ENCODE measurements at regions not wholly inside any gene's neighbourhood (a gene's known extent, or its start where the extent isn't known, plus 50 kb on each side); places are given as distances from the start of the nearest gene placed in this dataset.
A peak's percentile ranks its signal among the peaks of the same experiment; 100 is the strongest.

DNA sequence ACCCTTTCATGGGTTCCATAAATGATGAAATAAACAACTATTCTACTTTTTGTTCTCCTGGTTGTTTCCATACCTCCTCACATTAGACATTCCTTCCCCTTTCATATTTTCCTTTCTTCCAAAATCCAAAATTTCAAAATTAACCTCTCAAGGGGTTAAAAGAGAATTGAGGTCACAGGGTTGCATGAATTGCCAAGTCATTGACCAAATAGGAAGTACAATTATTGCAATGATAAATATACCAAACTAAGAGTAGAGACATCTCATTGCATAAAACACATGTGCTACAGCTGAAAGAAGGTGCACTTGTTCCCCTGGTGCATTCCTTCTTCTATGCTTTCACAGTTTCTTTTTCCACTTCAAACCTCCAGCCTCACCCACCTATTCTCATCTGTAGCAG lies 136.1 kb downstream of the KCTD12 start:
- ATAC-seq (ENCODE audit: low read depth) = no peak
- Mint-ChIP-seq H3K27me3 (no peaks in the 10 kb centered on the region), H3K36me3 (no peaks in the 10 kb centered on the region), H3K27ac (no peak overlapping the region), H3K9me3 (no peaks in the 10 kb centered on the region), H3K4me1 (peaks cover 8% of the 10 kb centered on the region), H3K4me3 (no peak overlapping the region)
- no peak for DNase-seq (ENCODE audit: low spot score in 2 of 2)

DNA sequence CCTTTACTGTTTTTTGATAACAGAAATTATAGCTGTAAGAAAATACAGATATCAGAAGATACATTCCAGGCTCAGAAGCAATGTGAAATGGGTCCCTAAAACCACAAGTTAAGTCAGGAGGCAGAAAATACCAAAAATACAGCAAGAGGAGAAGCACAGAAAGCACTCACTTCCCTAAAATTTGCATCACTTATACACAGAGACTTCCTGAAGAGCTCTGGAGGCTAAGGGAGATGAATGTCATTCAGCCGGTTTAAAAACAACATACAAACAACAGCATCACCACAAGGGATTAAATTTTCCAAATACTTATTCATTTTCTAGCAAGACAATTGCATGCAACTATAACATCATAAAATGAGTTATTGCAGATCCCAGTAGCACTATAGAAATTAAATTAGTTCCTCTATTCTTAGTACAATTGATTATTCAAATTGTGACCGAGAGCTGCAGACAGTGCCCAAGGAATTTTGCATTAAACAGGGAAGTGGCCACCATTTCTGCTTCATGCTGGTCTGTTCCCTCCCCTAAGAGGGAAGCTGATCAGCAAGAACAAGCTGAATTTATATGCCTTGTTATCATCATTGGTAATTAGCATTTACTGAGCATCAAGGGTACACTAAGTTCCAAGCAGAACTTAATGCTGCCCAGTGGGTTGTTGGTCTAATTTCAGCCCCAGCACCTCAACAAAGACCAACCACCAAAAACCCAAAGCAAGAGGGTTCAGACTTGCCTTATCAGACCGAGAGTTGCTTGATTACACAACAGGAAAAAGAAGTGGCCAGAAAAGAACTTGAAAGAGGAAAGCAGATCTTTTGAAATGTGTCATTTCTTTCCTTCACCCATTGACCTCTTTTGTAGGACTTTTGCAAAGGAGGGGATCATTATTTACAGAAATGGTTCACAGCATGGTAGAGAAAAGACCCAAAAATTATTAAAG lies 140.7 kb downstream of the KCTD12 start:
- Mint-ChIP-seq H3K4me3 (peak overlapping the region; percentile 30), H3K4me1 (peaks cover 13% of the 10 kb centered on the region), H3K9me3 (peaks cover 11% of the 10 kb centered on the region), H3K27ac (no peak overlapping the region), H3K27me3 (no peaks in the 10 kb centered on the region), H3K36me3 (peaks cover 4% of the 10 kb centered on the region)
- peak; percentile 62 for ATAC-seq (ENCODE audit: low read depth)
- DNase-seq (ENCODE audit: low spot score in 2 of 2) = no peak

DNA sequence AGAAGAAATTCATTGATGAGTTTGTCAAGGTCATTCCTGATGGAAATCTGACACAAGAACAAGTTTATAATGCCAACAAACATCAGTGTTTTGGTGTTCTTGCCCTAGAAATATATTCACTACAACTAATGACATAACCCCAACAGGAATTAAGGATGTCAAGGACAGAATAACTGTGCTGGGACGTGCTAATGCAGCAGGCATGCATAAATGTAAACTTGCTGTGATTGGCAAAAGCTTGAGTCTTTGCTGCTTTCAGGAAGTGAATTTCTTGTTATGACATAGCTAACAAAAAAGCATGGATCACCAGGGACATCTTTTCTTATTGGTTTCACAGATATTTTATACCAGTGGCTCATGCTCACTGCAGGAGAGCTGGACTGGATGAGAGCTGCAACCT lies 144.6 kb downstream of the KCTD12 start:
- H3K27ac Mint-ChIP-seq = no peak overlapping the region
- ATAC-seq (ENCODE audit: low read depth) (no peak), DNase-seq (ENCODE audit: low spot score in 2 of 2) (no peak)
- no peak overlapping the region for H3K4me3 Mint-ChIP-seq
- peaks cover 13% of the 10 kb centered on the region for H3K4me1 Mint-ChIP-seq
- H3K9me3 Mint-ChIP-seq = peaks cover 11% of the 10 kb centered on the region
- peaks cover 4% of the 10 kb centered on the region for H3K36me3 Mint-ChIP-seq
- H3K27me3 Mint-ChIP-seq = peaks cover 1% of the 10 kb centered on the region

DNA sequence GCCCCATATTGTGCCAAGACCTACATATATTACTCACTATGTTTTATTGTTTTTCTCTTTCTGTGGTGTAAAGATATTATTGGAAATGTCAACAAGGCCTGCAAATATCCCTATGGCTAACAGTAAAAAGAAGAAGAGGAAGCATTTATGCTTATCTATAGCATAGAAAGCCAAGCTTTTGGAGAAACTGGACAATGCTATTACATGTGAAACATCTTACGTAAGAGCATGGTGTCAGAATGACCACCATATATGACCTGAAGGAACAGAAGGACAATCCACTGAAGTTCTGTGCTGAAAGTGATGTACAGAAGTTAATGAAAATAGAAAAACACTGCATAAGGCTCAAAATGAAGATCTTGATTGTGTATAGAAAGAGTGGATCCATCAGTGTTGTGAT lies 145.2 kb downstream of the KCTD12 start:
- H3K4me3 Mint-ChIP-seq = no peak overlapping the region
- peaks cover 1% of the 10 kb centered on the region for H3K27me3 Mint-ChIP-seq
- H3K36me3 Mint-ChIP-seq = peaks cover 4% of the 10 kb centered on the region
- peaks cover 11% of the 10 kb centered on the region for H3K9me3 Mint-ChIP-seq
- H3K27ac Mint-ChIP-seq = no peak overlapping the region
- DNase-seq (ENCODE audit: low spot score in 2 of 2) = no peak
- ATAC-seq (ENCODE audit: low read depth) = no peak
- H3K4me1 Mint-ChIP-seq = peaks cover 13% of the 10 kb centered on the region

DNA sequence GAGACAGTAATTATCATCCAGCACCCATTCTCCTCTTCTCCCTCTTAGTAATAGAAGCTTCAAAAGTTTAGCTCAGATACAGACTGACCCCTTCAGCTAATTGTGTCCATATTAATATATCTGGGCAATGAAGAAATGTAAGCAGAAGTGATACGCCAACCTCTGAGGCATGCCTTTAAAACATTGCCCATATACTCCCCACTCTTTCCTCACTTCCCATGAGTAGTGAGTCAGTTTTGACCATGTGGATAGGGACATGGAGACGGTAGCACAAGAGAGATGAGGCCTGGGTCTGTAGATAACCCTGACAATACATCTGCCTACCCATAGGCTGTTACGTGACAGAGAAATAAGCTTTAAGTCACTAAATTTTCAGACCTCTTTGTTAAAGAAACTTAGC lies 147.6 kb downstream of the KCTD12 start:
- Mint-ChIP-seq H3K27ac (no peak overlapping the region), H3K9me3 (peaks cover 7% of the 10 kb centered on the region), H3K27me3 (peaks cover 1% of the 10 kb centered on the region), H3K36me3 (peaks cover 4% of the 10 kb centered on the region), H3K4me3 (no peak overlapping the region), H3K4me1 (no peaks in the 10 kb centered on the region)
- ATAC-seq (ENCODE audit: low read depth) = no peak
- no peak for DNase-seq (ENCODE audit: low spot score in 2 of 2)

DNA sequence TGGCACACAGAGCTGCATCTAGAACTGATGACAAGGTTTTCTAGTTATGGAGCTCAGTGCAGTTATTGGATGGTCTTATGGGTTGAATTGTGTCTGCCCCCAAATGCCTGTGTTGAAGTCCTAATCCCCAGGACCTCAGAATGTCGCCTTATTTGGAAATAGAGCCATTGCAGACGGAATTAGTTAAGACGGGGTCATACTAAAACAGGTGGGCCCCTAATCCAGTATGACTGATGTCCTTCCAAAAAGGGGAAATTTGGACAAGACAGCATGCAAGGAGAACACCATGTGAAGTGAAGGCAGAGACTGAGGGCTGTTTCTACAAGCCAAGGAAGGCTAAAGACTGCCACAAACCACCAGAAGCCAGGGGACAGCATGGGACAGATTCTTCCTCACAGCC lies 148.7 kb downstream of the KCTD12 start:
- H3K4me3 Mint-ChIP-seq = no peak overlapping the region
- peaks cover 6% of the 10 kb centered on the region for H3K9me3 Mint-ChIP-seq
- H3K27ac Mint-ChIP-seq = no peak overlapping the region
- no peaks in the 10 kb centered on the region for H3K4me1 Mint-ChIP-seq
- no peak for DNase-seq (ENCODE audit: low spot score in 2 of 2)
- ATAC-seq (ENCODE audit: low read depth) = no peak
- peaks cover 1% of the 10 kb centered on the region for H3K27me3 Mint-ChIP-seq
- peaks cover 4% of the 10 kb centered on the region for H3K36me3 Mint-ChIP-seq

DNA sequence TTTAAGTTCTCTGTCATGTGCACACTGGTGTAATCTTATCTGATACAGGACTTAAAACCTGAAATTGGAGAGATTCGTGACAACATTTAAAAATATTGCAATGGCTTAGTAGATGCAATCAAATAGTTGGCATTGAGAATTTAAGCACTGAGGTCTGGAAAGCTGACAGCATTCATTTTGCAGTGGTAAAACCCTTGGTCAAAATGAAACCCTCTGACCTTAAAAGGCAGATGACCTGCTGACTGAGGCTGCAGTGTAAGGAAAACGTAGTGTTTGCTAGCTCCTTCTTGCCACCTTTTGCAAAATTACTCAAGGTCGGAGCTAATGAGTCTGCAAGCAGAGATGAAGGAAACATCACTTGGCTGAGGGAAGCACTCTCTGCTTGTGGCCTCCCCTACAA lies 150.6 kb downstream of the KCTD12 start:
- Mint-ChIP-seq H3K4me1 (no peaks in the 10 kb centered on the region), H3K27me3 (peaks cover 1% of the 10 kb centered on the region), H3K36me3 (no peaks in the 10 kb centered on the region), H3K4me3 (no peak overlapping the region), H3K27ac (no peak overlapping the region), H3K9me3 (no peaks in the 10 kb centered on the region)
- no peak for DNase-seq (ENCODE audit: low spot score in 2 of 2)
- ATAC-seq (ENCODE audit: low read depth) = no peak

DNA sequence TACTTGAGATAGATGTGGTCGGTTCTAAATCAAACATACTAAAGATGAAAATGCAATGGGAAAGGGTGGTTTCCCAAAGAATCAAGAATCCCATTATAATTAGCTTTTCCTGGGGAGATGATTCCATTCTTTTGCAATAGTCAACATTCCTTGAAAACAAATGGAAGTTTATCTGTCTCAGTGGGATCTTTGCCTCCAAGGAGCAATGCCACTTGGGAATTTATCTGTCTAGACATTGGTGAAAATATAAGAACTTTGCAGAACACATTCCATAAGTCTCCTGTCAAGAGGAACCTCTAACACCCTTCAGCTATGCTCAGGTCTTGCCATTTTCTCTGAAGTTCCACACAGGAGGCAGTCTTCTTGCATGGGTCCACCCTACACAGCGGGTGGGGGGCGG lies 152.5 kb downstream of the KCTD12 start:
- Mint-ChIP-seq H3K27me3 (no peaks in the 10 kb centered on the region), H3K4me1 (no peaks in the 10 kb centered on the region), H3K27ac (no peak overlapping the region), H3K36me3 (no peaks in the 10 kb centered on the region), H3K4me3 (no peak overlapping the region), H3K9me3 (no peaks in the 10 kb centered on the region)
- no peak for DNase-seq (ENCODE audit: low spot score in 2 of 2)
- no peak for ATAC-seq (ENCODE audit: low read depth)

DNA sequence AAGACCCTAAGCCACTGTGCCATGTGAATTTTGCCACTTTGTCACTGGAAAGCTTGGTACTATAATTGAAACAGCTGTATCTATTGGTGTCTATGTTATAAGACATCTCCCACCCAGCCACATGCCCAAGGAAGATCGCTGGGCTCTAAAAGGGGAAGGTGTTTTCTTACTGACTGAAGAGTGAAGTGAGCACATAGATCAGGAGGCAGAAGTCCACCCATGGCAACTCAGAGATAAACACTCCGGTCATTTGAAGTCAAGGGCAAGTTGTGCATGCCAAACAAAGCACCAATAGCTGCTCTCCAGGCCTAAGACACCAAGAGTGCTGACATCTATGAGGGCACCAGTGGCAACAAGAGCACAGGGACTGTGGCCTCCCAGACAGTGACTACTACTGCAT lies 153.8 kb downstream of the KCTD12 start:
- peaks cover under 1% of the 10 kb centered on the region for H3K9me3 Mint-ChIP-seq
- no peaks in the 10 kb centered on the region for H3K36me3 Mint-ChIP-seq
- H3K4me1 Mint-ChIP-seq = no peaks in the 10 kb centered on the region
- H3K4me3 Mint-ChIP-seq = no peak overlapping the region
- no peak for ATAC-seq (ENCODE audit: low read depth)
- no peaks in the 10 kb centered on the region for H3K27me3 Mint-ChIP-seq
- H3K27ac Mint-ChIP-seq = no peak overlapping the region
- no peak for DNase-seq (ENCODE audit: low spot score in 2 of 2)

DNA sequence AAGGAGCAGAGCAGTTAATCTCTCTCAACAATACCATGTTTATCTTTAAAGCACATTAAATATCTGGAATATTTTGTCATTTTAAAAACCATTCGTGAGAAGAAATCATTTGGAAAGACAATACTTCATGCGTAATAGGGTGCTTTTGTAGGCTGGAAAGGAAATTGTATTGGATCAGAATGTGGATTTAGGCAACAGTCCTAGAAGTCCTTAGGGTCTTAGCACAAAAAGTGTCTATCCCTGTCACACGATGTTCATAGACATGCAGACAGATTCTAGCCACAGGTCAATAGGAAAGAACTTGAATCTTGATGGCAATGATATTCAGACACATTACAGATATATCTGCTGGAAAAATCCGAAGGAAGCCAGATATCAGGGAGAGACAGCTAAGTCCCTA lies 156.0 kb downstream of the KCTD12 start:
- no peak overlapping the region for H3K27ac Mint-ChIP-seq
- no peaks in the 10 kb centered on the region for H3K27me3 Mint-ChIP-seq
- H3K9me3 Mint-ChIP-seq = peaks cover 4% of the 10 kb centered on the region
- H3K4me3 Mint-ChIP-seq = no peak overlapping the region
- no peaks in the 10 kb centered on the region for H3K36me3 Mint-ChIP-seq
- H3K4me1 Mint-ChIP-seq = no peaks in the 10 kb centered on the region
- no peak for ATAC-seq (ENCODE audit: low read depth)
- no peak for DNase-seq (ENCODE audit: low spot score in 2 of 2)

DNA sequence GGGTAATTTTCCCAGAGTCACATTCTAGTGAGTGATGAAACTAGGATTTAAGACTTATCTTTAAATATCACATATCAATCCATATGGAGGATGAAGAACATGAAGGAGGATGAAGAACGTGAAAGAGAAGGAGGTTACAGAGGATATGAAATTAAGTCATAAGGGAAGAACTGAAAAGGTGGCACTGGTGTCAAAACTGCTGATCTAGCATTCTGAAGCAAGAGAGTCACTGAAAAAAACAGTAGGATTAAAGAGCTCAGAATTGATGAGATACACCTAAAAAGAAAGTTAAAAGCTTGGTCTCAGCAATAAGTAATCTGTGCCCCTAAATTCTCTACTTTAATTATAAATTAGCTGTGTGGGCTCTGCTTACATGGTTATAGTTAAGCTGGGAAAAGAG lies 156.5 kb downstream of the KCTD12 start:
- Mint-ChIP-seq H3K27me3 (no peaks in the 10 kb centered on the region), H3K9me3 (peaks cover 4% of the 10 kb centered on the region), H3K4me3 (no peak overlapping the region), H3K4me1 (no peaks in the 10 kb centered on the region), H3K27ac (no peak overlapping the region), H3K36me3 (no peaks in the 10 kb centered on the region)
- no peak for DNase-seq (ENCODE audit: low spot score in 2 of 2)
- ATAC-seq (ENCODE audit: low read depth) = no peak

DNA sequence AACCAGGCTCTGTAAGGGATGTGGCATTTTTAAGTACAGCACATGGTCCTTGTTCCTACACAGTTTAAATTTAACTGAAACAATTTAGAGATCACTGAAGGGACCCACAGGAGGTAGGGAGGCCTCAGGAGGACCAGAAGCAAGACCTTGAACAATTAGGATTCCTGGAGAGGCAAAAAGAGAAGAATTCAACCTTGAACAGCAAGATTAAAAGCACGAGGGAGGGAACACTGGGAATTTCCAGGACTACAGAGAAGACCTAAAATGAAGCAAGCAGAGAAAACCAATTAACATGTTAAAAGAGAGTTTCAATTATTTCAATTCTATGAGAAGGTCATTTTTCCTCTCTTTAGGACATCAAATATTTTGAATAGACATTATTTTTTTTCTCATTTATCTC lies 160.3 kb downstream of the KCTD12 start:
- ATAC-seq (ENCODE audit: low read depth) = no peak
- no peak for DNase-seq (ENCODE audit: low spot score in 2 of 2)
- no peaks in the 10 kb centered on the region for H3K27me3 Mint-ChIP-seq
- H3K4me3 Mint-ChIP-seq = no peak overlapping the region
- H3K9me3 Mint-ChIP-seq = peaks cover 4% of the 10 kb centered on the region
- H3K36me3 Mint-ChIP-seq = no peaks in the 10 kb centered on the region
- H3K27ac Mint-ChIP-seq = no peak overlapping the region
- no peaks in the 10 kb centered on the region for H3K4me1 Mint-ChIP-seq

DNA sequence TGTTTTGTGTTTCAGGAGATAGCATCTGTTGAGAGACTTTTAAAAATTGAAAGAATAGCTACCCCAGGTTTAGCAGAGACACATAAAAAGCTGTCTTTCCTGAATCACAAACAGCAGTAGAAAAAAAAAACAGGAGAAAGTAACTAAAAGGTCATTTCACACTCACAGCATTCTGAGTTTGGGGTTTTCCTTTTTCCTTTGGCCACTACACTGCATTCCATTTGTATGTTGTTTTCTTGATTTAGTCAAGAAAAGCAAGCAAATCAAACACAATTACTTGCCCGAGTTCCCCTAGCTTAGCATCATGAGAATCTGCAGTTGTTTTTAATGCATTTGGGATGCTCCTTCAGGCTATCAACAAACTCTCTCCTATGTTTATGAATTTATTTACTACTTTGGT lies 161.0 kb downstream of the KCTD12 start:
- DNase-seq (ENCODE audit: low spot score in 2 of 2) (no peak), ATAC-seq (ENCODE audit: low read depth) (no peak)
- H3K27ac Mint-ChIP-seq = no peak overlapping the region
- no peaks in the 10 kb centered on the region for H3K4me1 Mint-ChIP-seq
- no peak overlapping the region for H3K4me3 Mint-ChIP-seq
- H3K27me3 Mint-ChIP-seq = no peaks in the 10 kb centered on the region
- H3K36me3 Mint-ChIP-seq = no peaks in the 10 kb centered on the region
- peaks cover 4% of the 10 kb centered on the region for H3K9me3 Mint-ChIP-seq

DNA sequence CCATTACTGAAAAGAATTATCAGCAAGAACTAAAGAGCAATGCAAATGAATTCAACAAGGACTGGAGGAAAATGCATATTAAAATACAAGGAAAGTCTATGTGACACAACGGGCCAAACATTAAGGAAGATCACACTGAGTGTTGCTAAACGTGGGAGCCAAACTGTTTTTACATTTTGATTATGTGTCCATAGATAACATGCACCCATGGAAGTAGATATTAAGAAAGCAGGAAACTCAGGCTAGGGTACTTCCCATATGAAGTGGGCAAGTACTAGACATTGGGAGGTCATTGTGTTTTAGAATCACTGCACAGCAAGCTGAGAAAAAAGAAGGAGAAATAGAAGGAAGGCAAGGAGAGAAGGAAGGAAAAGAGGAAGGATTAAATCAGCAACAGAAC lies 161.8 kb downstream of the KCTD12 start:
- no peaks in the 10 kb centered on the region for H3K27me3 Mint-ChIP-seq
- no peaks in the 10 kb centered on the region for H3K36me3 Mint-ChIP-seq
- DNase-seq (ENCODE audit: low spot score in 2 of 2) (no peak), ATAC-seq (ENCODE audit: low read depth) (no peak)
- peaks cover 4% of the 10 kb centered on the region for H3K9me3 Mint-ChIP-seq
- H3K4me3 Mint-ChIP-seq = no peak overlapping the region
- no peaks in the 10 kb centered on the region for H3K4me1 Mint-ChIP-seq
- H3K27ac Mint-ChIP-seq = no peak overlapping the region

All from memory B cell (primary cell).